Renal pelvis (tissue), 1 donor: ENCODE measurements at regions not wholly inside any gene's neighbourhood (a gene's known extent, or its start where the extent isn't known, plus 50 kb on each side); places are given as distances from the start of the nearest gene placed in this dataset.

Experiments
- DNase-seq: peaks from one replicate; pipeline ENCODE4 v3.0.0-alpha.2; 2013

GRCh38 chr12:111110556-111110955 lies 190.2 kb upstream of the MYL2 start:
- DNase-seq: no peak

GRCh38 chr12:111108726-111109125 lies 188.3 kb upstream of the MYL2 start:
- no peak for DNase-seq

- no peak for DNase-seq
Measured at GRCh38 chr12:111107392-111108178, 187.2 kb upstream of the MYL2 start.

GRCh38 chr12:111105294-111105693 lies 184.9 kb upstream of the MYL2 start:
- DNase-seq: no peak

- DNase-seq: no peak
Measured at GRCh38 chr12:111103583-111103982, 183.2 kb upstream of the MYL2 start.

- no peak for DNase-seq
Measured at GRCh38 chr12:111102102-111102739, 181.8 kb upstream of the MYL2 start.

- DNase-seq: no peak
Measured at GRCh38 chr12:111101003-111101402, 180.6 kb upstream of the MYL2 start.

- DNase-seq: no peak
Measured at GRCh38 chr12:111100554-111100953, 180.2 kb upstream of the MYL2 start.

GRCh38 chr12:111100003-111100402 lies 179.6 kb upstream of the MYL2 start:
- no peak for DNase-seq

- no peak for DNase-seq
Measured at GRCh38 chr12:111099186-111099585, 178.8 kb upstream of the MYL2 start.

GRCh38 chr12:111094157-111095010 lies 174.0 kb upstream of the MYL2 start:
- no peak for DNase-seq

GRCh38 chr12:111093428-111094142 lies 173.2 kb upstream of the MYL2 start:
- DNase-seq: no peak

- DNase-seq: no peak
Measured at GRCh38 chr12:111091051-111091450, 170.7 kb upstream of the MYL2 start.

- DNase-seq: no peak
Measured at GRCh38 chr12:111089616-111090015, 169.2 kb upstream of the MYL2 start.

- DNase-seq: no peak
Measured at GRCh38 chr12:111088409-111088808, 168.0 kb upstream of the MYL2 start.

GRCh38 chr12:111086947-111087700 lies 166.7 kb upstream of the MYL2 start:
- DNase-seq: no peak

GRCh38 chr12:111085096-111085495 lies 164.7 kb upstream of the MYL2 start:
- no peak for DNase-seq

GRCh38 chr12:111084605-111085004 lies 164.2 kb upstream of the MYL2 start:
- DNase-seq: no peak

- no peak for DNase-seq
Measured at GRCh38 chr12:111084158-111084557, 163.8 kb upstream of the MYL2 start.

GRCh38 chr12:111081600-111081999 lies 161.2 kb upstream of the MYL2 start:
- DNase-seq: no peak

GRCh38 chr12:111078731-111079130 lies 158.4 kb upstream of the MYL2 start:
- no peak for DNase-seq
